DOHH2 (cell line): ENCODE measurements at regions not wholly inside any gene's neighbourhood (a gene's known extent, or its start where the extent isn't known, plus 50 kb on each side); places are given as distances from the start of the nearest gene placed in this dataset.

Experiments
- H3F3A ChIP-seq: fragments of 200-600 bp; sonication (generic), shearing (Covaris generic); 2 replicates; pipeline ENCODE4 v1.6.0; 2016; ENCODE audit warnings: antibody characterized with exemption, mild to moderate bottlenecking; ENCODE audit not compliant: control insufficient read depth, insufficient read depth
- H3K27ac ChIP-seq: fragments of 200-600 bp; sonication (generic); 2 replicates; pipeline ENCODE4 v1.5.1; 2014; ENCODE audit warnings: low read depth, mild to moderate bottlenecking, low read length, moderate library complexity
- H3K27me3 ChIP-seq: fragments of 200-600 bp; sonication (generic); 2 replicates; pipeline ENCODE4 v1.6.1; 2014; ENCODE audit warnings: mild to moderate bottlenecking, low read length, mixed read lengths; ENCODE audit not compliant: control insufficient read depth
- H3K36me3 ChIP-seq: fragments of 200-600 bp; sonication (generic); 2 replicates; pipeline ENCODE4 v1.6.1; 2014; ENCODE audit warnings: mild to moderate bottlenecking, low read length, moderate library complexity, mixed read lengths; ENCODE audit not compliant: control insufficient read depth
- H3K4me1 ChIP-seq: fragments of 200-600 bp; sonication (generic); 2 replicates; pipeline ENCODE4 v1.6.1; 2014; ENCODE audit warnings: mild to moderate bottlenecking, low read length, mixed read lengths; ENCODE audit not compliant: control insufficient read depth
- H3K4me2 ChIP-seq: fragments of 200-600 bp; sonication (generic); 2 replicates; pipeline ENCODE4 v1.6.0; 2014; ENCODE audit warnings: mild to moderate bottlenecking, low read length, moderate library complexity
- H3K4me3 ChIP-seq: fragments of 200-600 bp; sonication (generic); 2 replicates; pipeline ENCODE4 v1.5.1; 2014; ENCODE audit warnings: mild to moderate bottlenecking, low read length, mixed read lengths
- H3K79me2 ChIP-seq: fragments of 200-600 bp; sonication (generic); 2 replicates; pipeline ENCODE4 v1.6.1; 2014; ENCODE audit warnings: mild to moderate bottlenecking, low read length, mixed read lengths; ENCODE audit not compliant: control insufficient read depth
- H3K9me2 ChIP-seq: fragments of 200-600 bp; sonication (generic); replicated peaks from 2 replicates; pipeline ENCODE4 v1.6.1; 2014; ENCODE audit warnings: mild to moderate bottlenecking, low read length, mixed read lengths; ENCODE audit not compliant: control insufficient read depth
- H3K9me3 ChIP-seq: fragments of 200-600 bp; sonication (generic); 2 replicates; pipeline ENCODE4 v1.6.1; 2014; ENCODE audit warnings: antibody characterized with exemption, low read length, mixed read lengths; ENCODE audit not compliant: control insufficient read depth, insufficient read depth
- H4K20me1 ChIP-seq: fragments of 200-600 bp; sonication (generic); 2 replicates; pipeline ENCODE4 v1.6.0; 2014; ENCODE audit warnings: low read depth, mild to moderate bottlenecking, antibody characterized with exemption, low read length, moderate library complexity; ENCODE audit not compliant: control insufficient read depth, insufficient read depth
- CTCF ChIP-seq: fragments of 200-600 bp; sonication (generic); IDR thresholded peaks from one replicate; pipeline ENCODE4 v1.5.1; 2014; ENCODE audit warnings: antibody characterized with exemption, mild to moderate bottlenecking, low read depth, low read length; ENCODE audit not compliant: poor library complexity, severe bottlenecking
- EZH2phosphoT487 ChIP-seq: fragments of 200-600 bp; sonication (generic); IDR thresholded peaks from 2 replicates; pipeline ENCODE4 v1.6.1; 2017; ENCODE audit warnings: borderline replicate concordance, mild to moderate bottlenecking, antibody characterized with exemption, low read length, moderate library complexity, mixed read lengths

- H3K4me3 ChIP-seq = no peak overlapping the region
- no peaks in the 10 kb centered on the region for H3F3A ChIP-seq
- H3K9me3 ChIP-seq = no peaks in the 10 kb centered on the region
- TF ChIP-seq CTCF (no peak), EZH2phosphoT487 (no peak)
- no peaks in the 10 kb centered on the region for H3K27me3 ChIP-seq
- H3K4me2 ChIP-seq = no peak overlapping the region
- no peaks in the 10 kb centered on the region for H3K79me2 ChIP-seq
- H3K36me3 ChIP-seq = no peaks in the 10 kb centered on the region
- no peak overlapping the region for H3K27ac ChIP-seq
- no peaks in the 10 kb centered on the region for H4K20me1 ChIP-seq
- no peaks in the 10 kb centered on the region for H3K4me1 ChIP-seq
- H3K9me2 ChIP-seq = no peaks in the 10 kb centered on the region
These were observed 614.1 kb downstream of the UQCRFS1 start for GRCh38 chr19:28598861-28599260.

GRCh38 chr19:28596561-28597071 is 616.3 kb downstream of the UQCRFS1 start:
- Histone ChIP-seq H4K20me1 (no peaks in the 10 kb centered on the region), H3K79me2 (no peaks in the 10 kb centered on the region), H3K27ac (no peak overlapping the region), H3K4me2 (no peak overlapping the region), H3K9me3 (no peaks in the 10 kb centered on the region), H3K36me3 (no peaks in the 10 kb centered on the region), H3F3A (no peaks in the 10 kb centered on the region), H3K27me3 (no peaks in the 10 kb centered on the region), H3K9me2 (no peaks in the 10 kb centered on the region), H3K4me3 (no peak overlapping the region), H3K4me1 (no peaks in the 10 kb centered on the region)
- TF ChIP-seq EZH2phosphoT487 = no peak
- no peak for TF ChIP-seq CTCF

GRCh38 chr19:28595722-28596480 is 617.0 kb downstream of the UQCRFS1 start:
- TF ChIP-seq CTCF (no peak), EZH2phosphoT487 (no peak)
- H3K9me3 ChIP-seq = no peaks in the 10 kb centered on the region

More at GRCh38 chr19:28595722-28596480, 617.0 kb downstream of the UQCRFS1 start:
- Histone ChIP-seq H3K4me3 (no peak overlapping the region), H3K9me2 (no peaks in the 10 kb centered on the region), H3K27me3 (no peaks in the 10 kb centered on the region), H3K4me2 (no peak overlapping the region), H3K4me1 (0 out of 2 replicates have a peak, but pooled peaks cover under 1% of the 10 kb centered on the region), H3K36me3 (no peaks in the 10 kb centered on the region), H3F3A (no peaks in the 10 kb centered on the region), H4K20me1 (no peaks in the 10 kb centered on the region), H3K27ac (no peak overlapping the region), H3K79me2 (no peaks in the 10 kb centered on the region)
